PC-9 (cell line): ENCODE measurements at regions not wholly inside any gene's neighbourhood (a gene's known extent, or its start where the extent isn't known, plus 50 kb on each side); places are given as distances from the start of the nearest gene placed in this dataset.

Experiments
- CTCF ChIP-seq: fragments of 200-600 bp; sonication (generic); conservative IDR thresholded peaks from 2 replicates; pipeline ENCODE4 v1.6.1; 2017; ENCODE audit warnings: mixed run types, antibody characterized with exemption, mild to moderate bottlenecking, moderate library complexity
- EZH2 ChIP-seq: fragments of 200-600 bp; sonication (generic); IDR thresholded peaks from 2 replicates; pipeline ENCODE4 v1.8.0; 2017; ENCODE audit warnings: antibody characterized with exemption, low read depth

DNA sequence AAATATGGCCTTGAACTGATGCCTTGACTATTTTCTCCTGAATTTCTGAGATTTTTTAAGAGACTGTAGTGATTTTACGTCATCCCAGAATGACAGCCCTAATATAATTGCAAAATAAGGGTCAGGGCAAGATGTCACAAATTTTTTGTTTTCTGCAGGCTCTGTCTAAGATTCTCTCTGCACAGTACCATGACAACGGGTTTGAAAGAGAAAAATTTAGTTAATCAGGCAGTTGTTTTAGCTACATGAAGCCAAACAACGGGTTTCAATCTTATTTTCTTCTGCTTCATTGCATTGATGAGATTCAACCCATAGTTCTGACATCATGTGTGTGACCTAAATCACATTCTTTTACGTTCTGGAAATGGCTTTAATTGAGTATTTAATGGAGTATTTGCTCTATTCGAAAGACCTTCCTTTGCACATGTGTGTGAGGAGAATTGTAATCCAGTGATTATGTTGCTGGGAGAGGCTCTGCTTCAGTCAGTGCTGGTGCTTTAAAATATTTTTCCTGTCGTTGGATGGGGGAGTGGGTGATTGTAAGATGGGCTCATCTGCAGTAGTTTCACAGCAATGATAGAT is 118.0 kb upstream of the RHOBTB1 start:
- TF ChIP-seq EZH2 = no peak
- no peak for TF ChIP-seq CTCF
